Tibial nerve (tissue), 4 donors: ENCODE measurements at regions not wholly inside any gene's neighbourhood (a gene's known extent, or its start where the extent isn't known, plus 50 kb on each side); places are given as distances from the start of the nearest gene placed in this dataset.

ENCODE experiments used
- DNase-seq, 2 donors: peaks; one replicate each; pipeline ENCODE4 v3.0.0-alpha.2; 2019; ENCODE audit warnings: low spot score in 2 of 2
- H3K27ac ChIP-seq, 4 donors: fragments of 200-600 bp; sonication (generic) in 3 of 4; one replicate each; pipeline ENCODE4 v1.5.1; 2017 to 2019; ENCODE audit warnings: mild to moderate bottlenecking in 1 of 4
- H3K27me3 ChIP-seq, 2 donors: fragments of 200-600 bp; sonication (generic) in 1 of 2; one replicate each; pipeline versions ENCODE4 v1.5.1 to v1.6.0; 2017 to 2019
- H3K36me3 ChIP-seq, 3 donors: fragments of 200-600 bp; sonication (generic); one replicate each; pipeline ENCODE4 v1.5.1; 2018 to 2019
- H3K4me1 ChIP-seq, 4 donors: fragments of 200-600 bp; sonication (generic) in 3 of 4; one replicate each; pipeline ENCODE4 v1.5.1; 2017 to 2019
- H3K4me3 ChIP-seq, 4 donors: fragments of 200-600 bp; sonication (generic) in 3 of 4; one replicate each; pipeline ENCODE4 v1.5.1; 2017 to 2019; ENCODE audit warnings: mild to moderate bottlenecking in 1 of 4, moderate library complexity in 1 of 4
- H3K9me3 ChIP-seq, 4 donors: fragments of 200-600 bp; sonication (generic) in 3 of 4; one replicate each; pipeline ENCODE4 v1.5.1; 2017 to 2019
- CTCF ChIP-seq, 5 experiments: fragments of 200-600 bp in 3 of 5; fragments of 450-650 bp in 2 of 5; sonication (generic) in 3 of 5; IDR thresholded peaks; one replicate each; pipeline ENCODE4 v1.5.1; 2016 to 2019; ENCODE audit warnings: antibody characterized with exemption in 5 of 5, mild to moderate bottlenecking in 3 of 5, moderate library complexity in 2 of 5
- EP300 ChIP-seq, 2 donors: sonication (generic); formaldehyde crosslinking; IDR thresholded peaks; one replicate each; pipeline ENCODE4 v1.6.1; 2017; ENCODE audit warnings: antibody characterized with exemption in 2 of 2, mild to moderate bottlenecking in 1 of 2
- POLR2A ChIP-seq, 2 donors: fragments of 450-650 bp; IDR thresholded peaks; one replicate each; pipeline ENCODE4 v1.6.1; 2017; ENCODE audit warnings: antibody characterized with exemption in 2 of 2, mild to moderate bottlenecking in 2 of 2, moderate library complexity in 2 of 2
- WGBS, 2 donors: methylation state at CpG; one replicate each; pipeline ENCODE4 v1.1.5; 2018; 5-methylcytosine and 5-hydroxymethylcytosine counted together

GRCh38 chr17:72021417-72022041 lies 99.3 kb upstream of the SOX9 start:
- TF ChIP-seq EP300 (IDR thresholded peaks at IDR 0.05) (no peak), CTCF (IDR thresholded peaks at IDR 0.05) (no peak), POLR2A (IDR thresholded peaks at IDR 0.05) (no peak)
- WGBS, 2 donors: 83 to 88% methylated on average over 3 of the region's 3 CpGs
- DNase-seq: no peak

GRCh38 chr17:72022328-72023275 lies 98.2 kb upstream of the SOX9 start:
- Histone ChIP-seq H3K27ac (no peak overlapping the region), H3K4me3 (no peak overlapping the region), H3K9me3 (no peaks in the 10 kb centered on the region), H3K36me3 (no peaks in the 10 kb centered on the region), H3K4me1 (no peaks in the 10 kb centered on the region), H3K27me3 (peaks cover 0 to 27% of the 10 kb centered on the region in 2 donors)
- DNase-seq: no peak
- 72 to 78% methylated on average over 6 of the region's 6 CpGs for WGBS, 2 donors
- no peak for TF ChIP-seq POLR2A (IDR thresholded peaks at IDR 0.05)
- TF ChIP-seq CTCF (IDR thresholded peaks at IDR 0.05): no peak
- TF ChIP-seq EP300 (IDR thresholded peaks at IDR 0.05): no peak

More at GRCh38 chr17:72021417-72022041, 99.3 kb upstream of the SOX9 start:
- Histone ChIP-seq H3K27ac (no peak overlapping the region), H3K4me3 (no peak overlapping the region), H3K4me1 (no peaks in the 10 kb centered on the region), H3K36me3 (no peaks in the 10 kb centered on the region), H3K27me3 (peaks cover 0 to 22% of the 10 kb centered on the region in 2 donors), H3K9me3 (no peaks in the 10 kb centered on the region)

GRCh38 chr17:72024457-72024856 lies 96.4 kb upstream of the SOX9 start:
- H3K4me3 ChIP-seq: no peak overlapping the region
- H3K4me1 ChIP-seq: no peaks in the 10 kb centered on the region
- no peaks in the 10 kb centered on the region for H3K36me3 ChIP-seq
- peaks cover 0 to 29% of the 10 kb centered on the region in 2 donors for H3K27me3 ChIP-seq
- H3K9me3 ChIP-seq: no peaks in the 10 kb centered on the region
- no peak for DNase-seq
- TF ChIP-seq EP300 (IDR thresholded peaks at IDR 0.05) (no peak), POLR2A (IDR thresholded peaks at IDR 0.05) (no peak), CTCF (IDR thresholded peaks at IDR 0.05) (no peak)
- H3K27ac ChIP-seq: no peak overlapping the region

- H3K9me3 ChIP-seq: no peaks in the 10 kb centered on the region
- H3K36me3 ChIP-seq: no peaks in the 10 kb centered on the region
- no peak overlapping the region for H3K27ac ChIP-seq
- H3K4me3 ChIP-seq: no peak overlapping the region
- peaks cover 0 to 28% of the 10 kb centered on the region in 2 donors for H3K27me3 ChIP-seq
- TF ChIP-seq EP300 (IDR thresholded peaks at IDR 0.05): no peak
- no peak for TF ChIP-seq POLR2A (IDR thresholded peaks at IDR 0.05)
- TF ChIP-seq CTCF (IDR thresholded peaks at IDR 0.05): no peak
- no peak for DNase-seq
- whole genome bisulfite sequencing, 2 donors: 57 to 60% methylated on average over 5 of the region's 5 CpGs
- H3K4me1 ChIP-seq: peaks cover 0 to 5% (median 0%) of the 10 kb centered on the region in 4 donors
Observed at GRCh38 chr17:72025113-72025512, 95.7 kb upstream of the SOX9 start.
